HepG2 (cell line): ENCODE measurements at regions not wholly inside any gene's neighbourhood (a gene's known extent, or its start where the extent isn't known, plus 50 kb on each side); places are given as distances from the start of the nearest gene placed in this dataset.

Experiments used
- ATAC-seq: fragments of 200-7000 bp; cut with Tn5 transposase; 3 replicates; pipeline ENCODE4 v1.9.1; 2020; ENCODE audit warnings: mild to moderate bottlenecking, moderate library complexity
- BruUV-seq: library from RNA; stranded (reverse); fragments of 400-500 nt; replicated peaks from 2 replicates; lab custom pipeline; 2021; lab: Mats Ljungman, UMichigan
- CTCF ChIA-PET: fragments of 300-600 bp; formaldehyde crosslinking; extraction: SDS; loops from one replicate; lab custom pipeline; 2021; ENCODE audit warnings: low total read pairs, inconsistent platforms, low intra/inter-chr PET ratio; lab: Yijun Ruan, JAX
- POLR2A ChIA-PET: fragments of 350-600 bp; sonication (Branson Sonifier 250); formaldehyde crosslinking; loops from one replicate; lab custom pipeline; 2020; ENCODE audit warnings: antibody characterized with exemption, inconsistent platforms; lab: Yijun Ruan, JAX
- DNase-seq: peaks from one replicate; pipeline ENCODE4 v3.0.0-alpha.2; 2015; ENCODE audit warnings: low spot score
- FAIRE-seq: peaks from 3 replicates; lab custom pipeline; 2011; peaks lifted over from hg19 to GRCh38; lab: Jason Lieb, UNC
- H2AFZ ChIP-seq: one replicate; pipeline ENCODE4 v1.6.1; 2011; ENCODE audit warnings: low read length, inconsistent platforms
- H3K27ac ChIP-seq: fragments of 300-600 bp; 3 replicates; pipeline ENCODE4 v1.8.0; 2011; ENCODE audit warnings: mixed run types, mild to moderate bottlenecking, mixed read lengths, low read length, inconsistent platforms; ENCODE audit not compliant: insufficient read depth; ENCODE audit errors: extremely low read length
- H3K27me3 ChIP-seq, 2 experiments: fragments of 200-600 bp in 1 of 2; 2 replicates in 1 of 2; 3 replicates in 1 of 2; pipeline versions ENCODE4 v1.6.0 to v1.8.0; 2011; ENCODE audit warnings: low read length in 2 of 2, mild to moderate bottlenecking in 2 of 2, moderate library complexity in 2 of 2, inconsistent platforms in 1 of 2; ENCODE audit not compliant: insufficient read depth in 2 of 2, control insufficient read depth in 1 of 2
- H3K36me3 ChIP-seq, 2 experiments: fragments of 200-600 bp in 1 of 2; replicated peaks in 1 of 2; 2 replicates in 1 of 2; 3 replicates in 1 of 2; pipeline versions ENCODE4 v1.5.1 to v1.8.0; 2011; ENCODE audit warnings: low read length in 2 of 2, inconsistent platforms in 1 of 2; ENCODE audit not compliant: insufficient read depth in 2 of 2, control insufficient read depth in 1 of 2
- H3K4me1 ChIP-seq: 2 replicates; pipeline ENCODE4 v1.5.1; 2012; ENCODE audit warnings: low read length, inconsistent platforms; ENCODE audit not compliant: insufficient read depth
- H3K4me2 ChIP-seq: 2 replicates; pipeline ENCODE4 v1.6.0; 2011; ENCODE audit warnings: low read depth, low read length, inconsistent platforms
- H3K4me3 ChIP-seq, 3 experiments: fragments of 200-600 bp in 1 of 3; sonication (generic), shearing (Covaris generic) in 1 of 3; replicated peaks in 1 of 3; 2 replicates each; pipeline ENCODE4 v1.5.1; 2011 to 2016; ENCODE audit warnings: low read length in 3 of 3, inconsistent platforms in 2 of 3, low read depth in 2 of 3, mild to moderate bottlenecking in 2 of 3, control low read depth in 1 of 3, mixed read lengths in 1 of 3; ENCODE audit not compliant: insufficient read depth in 1 of 3
- H3K79me2 ChIP-seq: one replicate; pipeline ENCODE4 v1.6.1; 2011; ENCODE audit warnings: low read length, inconsistent platforms; ENCODE audit not compliant: insufficient read depth
- H3K9ac ChIP-seq: 2 replicates; pipeline ENCODE4 v1.6.0; 2011; ENCODE audit warnings: mild to moderate bottlenecking, low read depth, low read length, inconsistent platforms; ENCODE audit not compliant: insufficient read depth
- H3K9me3 ChIP-seq: 2 replicates; pipeline ENCODE4 v1.5.1; 2012; ENCODE audit warnings: mild to moderate bottlenecking, low read length
- H4K20me1 ChIP-seq: 2 replicates; pipeline ENCODE4 v1.6.0; 2011; ENCODE audit warnings: inconsistent platforms, mild to moderate bottlenecking, low read length, moderate library complexity; ENCODE audit not compliant: insufficient read depth
- HDAC6 ChIP-seq: fragments of 200-600 bp; sonication (generic); IDR thresholded peaks from 2 replicates; pipeline ENCODE4 v1.7.0; 2017; ENCODE audit warnings: mild to moderate bottlenecking, antibody characterized with exemption, low read length, low read depth
- HNRNPUL1 ChIP-seq: fragments of 200-400 bp; formaldehyde crosslinking; IDR thresholded peaks from 2 replicates; pipeline ENCODE4 v1.6.1; 2017; ENCODE audit warnings: low read depth, mild to moderate bottlenecking, low read length, moderate library complexity
- NR2C2 ChIP-seq: sonication (generic); formaldehyde crosslinking; IDR thresholded peaks from 2 replicates; pipeline ENCODE4 v1.4.0; 2020; ENCODE audit warnings: missing genetic modification reagents, mild to moderate bottlenecking, moderate library complexity, borderline replicate concordance
- PHB2 ChIP-seq: fragments of 450-650 bp; IDR thresholded peaks from 2 replicates; pipeline ENCODE4 v1.6.1; 2018; ENCODE audit not compliant: partially characterized antibody
- POLR2AphosphoS2 ChIP-seq: IDR thresholded peaks from 2 replicates; pipeline ENCODE4 v1.6.1; 2011; ENCODE audit warnings: low read depth, low read length, improper control_type of control experiment
- SPEN ChIP-seq: sonication (generic); formaldehyde crosslinking; IDR thresholded peaks from 2 replicates; pipeline ENCODE4 v1.5.1; 2020; ENCODE audit warnings: low read depth, mild to moderate bottlenecking, missing genetic modification reagents
- ZKSCAN5 ChIP-seq: sonication (generic); formaldehyde crosslinking; IDR thresholded peaks from 2 replicates; pipeline ENCODE4 v1.5.1; 2020; ENCODE audit warnings: mild to moderate bottlenecking, missing genetic modification reagents
- ZNF3 ChIP-seq: IDR thresholded peaks from 2 replicates; pipeline ENCODE4 v1.7.0; 2017; ENCODE audit warnings: inconsistent platforms
- ZNF367 ChIP-seq: sonication (generic); formaldehyde crosslinking; IDR thresholded peaks from 2 replicates; pipeline ENCODE4 v1.4.0; 2020; ENCODE audit warnings: missing genetic modification reagents, borderline replicate concordance
- ZNF430 ChIP-seq: sonication (generic); formaldehyde crosslinking; IDR thresholded peaks from 2 replicates; pipeline ENCODE4 v1.9.0; 2021; ENCODE audit warnings: mild to moderate bottlenecking, missing genetic modification reagents
- ZNF543 ChIP-seq: sonication (generic); formaldehyde crosslinking; IDR thresholded peaks from 2 replicates; pipeline ENCODE4 v1.4.0; 2020; ENCODE audit warnings: mild to moderate bottlenecking, missing genetic modification reagents
- WGBS: methylation state at CpG from one replicate; pipeline ENCODE4 v1.1.6; 2017; ENCODE audit warnings: low lambda C conversion rate; 5-methylcytosine and 5-hydroxymethylcytosine counted together
- in situ Hi-C: cut with HindIII; loops from 2 replicates; pipeline ENCODE4 v1.10.0; 2017; ENCODE audit warnings: low pct_unique_long_range_greater_than_20kb; ENCODE audit not compliant: extremely low pct_ligation_motif_present
- intact Hi-C: fragments of 100-400 bp; cut with micrococcal nuclease; formaldehyde crosslinking; loops from one replicate; pipeline ENCODE4 v1.10.0; 2022; ENCODE audit not compliant: unreplicated experiment
- TF ChIP-seq, protein P1 (sequence below): sonication (generic); formaldehyde crosslinking; IDR thresholded peaks from 2 replicates; pipeline ENCODE4 v1.8.0; 2022; ENCODE audit warnings: mild to moderate bottlenecking, missing genetic modification reagents, moderate library complexity
- TF ChIP-seq, protein P2 (sequence below), 2 experiments: IDR thresholded peaks; 2 replicates each; pipeline ENCODE4 v1.6.1; 2011 to 2012; ENCODE audit warnings: low read length in 2 of 2, borderline replicate concordance in 1 of 2, low read depth in 1 of 2, mild to moderate bottlenecking in 1 of 2, moderate library complexity in 1 of 2
- TF ChIP-seq, protein P3 (sequence below): sonication (generic); formaldehyde crosslinking; IDR thresholded peaks from 2 replicates; pipeline ENCODE4 v1.4.0; 2020; ENCODE audit warnings: mild to moderate bottlenecking, low read depth, missing genetic modification reagents

DNA sequence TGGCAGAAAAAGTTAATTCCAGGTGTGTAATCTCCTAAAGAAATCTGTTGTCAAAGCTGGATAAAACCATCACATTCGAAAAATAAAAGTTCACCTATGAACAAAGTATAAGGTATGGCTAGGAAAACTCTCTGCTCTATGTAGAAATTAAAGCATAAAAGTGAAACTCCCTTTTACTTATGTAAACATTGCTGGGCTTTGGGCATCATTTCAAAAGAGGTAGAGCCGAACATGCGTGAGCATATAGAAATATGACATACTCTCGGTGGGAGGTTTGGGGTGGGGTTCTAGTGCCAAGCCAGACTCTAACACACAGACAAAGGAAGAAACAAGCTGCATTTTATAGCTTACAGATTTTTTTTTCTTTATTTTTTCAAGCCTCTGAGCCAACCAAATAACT is 306.8 kb upstream of the ATP11B start:
- in situ Hi-C loops (loop anchor here (25.0 kb wide), 1 partner anchor 774 kb away; the partner anchor contains the start of gene SOX2), intact Hi-C loops (no loop called here)
- POLR2A ChIA-PET = no interaction called here
- Histone ChIP-seq H3K4me3 (no peak overlapping the region), H3K9me3 (no peaks in the 10 kb centered on the region), H3K79me2 (no peaks in the 10 kb centered on the region), H3K27ac (no peak overlapping the region), H4K20me1 (no peaks in the 10 kb centered on the region), H3K9ac (no peak overlapping the region), H2AFZ (no peak overlapping the region), H3K4me2 (no peak overlapping the region), H3K4me1 (no peaks in the 10 kb centered on the region), H3K27me3 (no peaks in the 10 kb centered on the region; a peak in 1 of 5 replicates), H3K36me3 (no peaks in the 10 kb centered on the region)
- ATAC-seq = no peak
- no peak for DNase-seq
- no peak for FAIRE-seq
- BruUV-seq = no TSS peak
- TF ChIP-seq HDAC6 = no peak
- TF ChIP-seq ZNF430 (CRISPR knock-in tag) = no peak
- TF ChIP-seq ZNF367 = no peak
- TF ChIP-seq ZNF543 (CRISPR knock-in tag) = no peak
- no peak for TF ChIP-seq PHB2
- no peak for TF ChIP-seq ZNF3
- no peak for TF ChIP-seq ZKSCAN5 (CRISPR knock-in tag)
- TF ChIP-seq, protein P1, sequence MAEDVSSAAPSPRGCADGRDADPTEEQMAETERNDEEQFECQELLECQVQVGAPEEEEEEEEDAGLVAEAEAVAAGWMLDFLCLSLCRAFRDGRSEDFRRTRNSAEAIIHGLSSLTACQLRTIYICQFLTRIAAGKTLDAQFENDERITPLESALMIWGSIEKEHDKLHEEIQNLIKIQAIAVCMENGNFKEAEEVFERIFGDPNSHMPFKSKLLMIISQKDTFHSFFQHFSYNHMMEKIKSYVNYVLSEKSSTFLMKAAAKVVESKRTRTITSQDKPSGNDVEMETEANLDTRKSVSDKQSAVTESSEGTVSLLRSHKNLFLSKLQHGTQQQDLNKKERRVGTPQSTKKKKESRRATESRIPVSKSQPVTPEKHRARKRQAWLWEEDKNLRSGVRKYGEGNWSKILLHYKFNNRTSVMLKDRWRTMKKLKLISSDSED (CRISPR knock-in tag) = no peak
- TF ChIP-seq SPEN = no peak
- TF ChIP-seq, protein P2, sequence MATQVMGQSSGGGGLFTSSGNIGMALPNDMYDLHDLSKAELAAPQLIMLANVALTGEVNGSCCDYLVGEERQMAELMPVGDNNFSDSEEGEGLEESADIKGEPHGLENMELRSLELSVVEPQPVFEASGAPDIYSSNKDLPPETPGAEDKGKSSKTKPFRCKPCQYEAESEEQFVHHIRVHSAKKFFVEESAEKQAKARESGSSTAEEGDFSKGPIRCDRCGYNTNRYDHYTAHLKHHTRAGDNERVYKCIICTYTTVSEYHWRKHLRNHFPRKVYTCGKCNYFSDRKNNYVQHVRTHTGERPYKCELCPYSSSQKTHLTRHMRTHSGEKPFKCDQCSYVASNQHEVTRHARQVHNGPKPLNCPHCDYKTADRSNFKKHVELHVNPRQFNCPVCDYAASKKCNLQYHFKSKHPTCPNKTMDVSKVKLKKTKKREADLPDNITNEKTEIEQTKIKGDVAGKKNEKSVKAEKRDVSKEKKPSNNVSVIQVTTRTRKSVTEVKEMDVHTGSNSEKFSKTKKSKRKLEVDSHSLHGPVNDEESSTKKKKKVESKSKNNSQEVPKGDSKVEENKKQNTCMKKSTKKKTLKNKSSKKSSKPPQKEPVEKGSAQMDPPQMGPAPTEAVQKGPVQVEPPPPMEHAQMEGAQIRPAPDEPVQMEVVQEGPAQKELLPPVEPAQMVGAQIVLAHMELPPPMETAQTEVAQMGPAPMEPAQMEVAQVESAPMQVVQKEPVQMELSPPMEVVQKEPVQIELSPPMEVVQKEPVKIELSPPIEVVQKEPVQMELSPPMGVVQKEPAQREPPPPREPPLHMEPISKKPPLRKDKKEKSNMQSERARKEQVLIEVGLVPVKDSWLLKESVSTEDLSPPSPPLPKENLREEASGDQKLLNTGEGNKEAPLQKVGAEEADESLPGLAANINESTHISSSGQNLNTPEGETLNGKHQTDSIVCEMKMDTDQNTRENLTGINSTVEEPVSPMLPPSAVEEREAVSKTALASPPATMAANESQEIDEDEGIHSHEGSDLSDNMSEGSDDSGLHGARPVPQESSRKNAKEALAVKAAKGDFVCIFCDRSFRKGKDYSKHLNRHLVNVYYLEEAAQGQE (IDR thresholded peaks at IDR 0.05; ENCODE audit: borderline replicate concordance in 1 of 2, low read depth in 1 of 2, low read length in 2 of 2) = no peak
- TF ChIP-seq POLR2AphosphoS2 = no peak
- TF ChIP-seq, protein P3, sequence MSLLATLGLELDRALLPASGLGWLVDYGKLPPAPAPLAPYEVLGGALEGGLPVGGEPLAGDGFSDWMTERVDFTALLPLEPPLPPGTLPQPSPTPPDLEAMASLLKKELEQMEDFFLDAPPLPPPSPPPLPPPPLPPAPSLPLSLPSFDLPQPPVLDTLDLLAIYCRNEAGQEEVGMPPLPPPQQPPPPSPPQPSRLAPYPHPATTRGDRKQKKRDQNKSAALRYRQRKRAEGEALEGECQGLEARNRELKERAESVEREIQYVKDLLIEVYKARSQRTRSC (CRISPR knock-in tag) = no peak
- no peak for TF ChIP-seq HNRNPUL1
- no peak for TF ChIP-seq NR2C2 (CRISPR knock-in tag)
- CTCF ChIA-PET = no interaction called here
- 2% methylated on average over 4 of the region's 4 CpGs for WGBS
